Limb (tissue), 2 donors: ENCODE measurements at regions not wholly inside any gene's neighbourhood (a gene's known extent, or its start where the extent isn't known, plus 50 kb on each side); places are given as distances from the start of the nearest gene placed in this dataset.

Experiments used
- DNase-seq, 2 donors: peaks; one replicate each; pipeline ENCODE4 v3.0.0-alpha.2; 2016; ENCODE audit errors: extremely low spot score in 2 of 2

- DNase-seq: peak in 1 of 2 donors; percentile 41
Observed at GRCh38 chr12:84741692-84742091, 170.9 kb downstream of the SLC6A15 start.

- no peak for DNase-seq
Observed at GRCh38 chr12:84741031-84741430, 171.6 kb downstream of the SLC6A15 start.

GRCh38 chr12:84740602-84741001 is 172.0 kb downstream of the SLC6A15 start:
- DNase-seq: no peak

GRCh38 chr12:84738481-84738972 is 174.1 kb downstream of the SLC6A15 start:
- no peak for DNase-seq

- no peak for DNase-seq
Observed at GRCh38 chr12:84732828-84733340, 179.7 kb downstream of the SLC6A15 start.

GRCh38 chr12:84730561-84731162 is 181.9 kb downstream of the SLC6A15 start:
- DNase-seq: no peak

GRCh38 chr12:84727961-84728360 is 184.6 kb downstream of the SLC6A15 start:
- DNase-seq: no peak

- no peak for DNase-seq
Observed at GRCh38 chr12:84726780-84727179, 185.8 kb downstream of the SLC6A15 start.

- no peak for DNase-seq
Observed at GRCh38 chr12:84723988-84724387, 188.6 kb downstream of the SLC6A15 start.

GRCh38 chr12:84719997-84720396 is 192.6 kb downstream of the SLC6A15 start:
- DNase-seq: no peak

- DNase-seq: no peak
Observed at GRCh38 chr12:84718906-84719305, 193.7 kb downstream of the SLC6A15 start.

GRCh38 chr12:84712747-84713146 is 199.9 kb downstream of the SLC6A15 start:
- no peak for DNase-seq

GRCh38 chr12:84706374-84706773 is 206.2 kb downstream of the SLC6A15 start:
- no peak for DNase-seq

GRCh38 chr12:84704856-84705255 is 207.7 kb downstream of the SLC6A15 start:
- no peak for DNase-seq

GRCh38 chr12:84702001-84702400 is 210.6 kb downstream of the SLC6A15 start:
- DNase-seq: no peak

GRCh38 chr12:84701041-84701440 is 211.6 kb downstream of the SLC6A15 start:
- DNase-seq: no peak

- DNase-seq: no peak
Observed at GRCh38 chr12:84698576-84699333, 213.8 kb downstream of the SLC6A15 start.

GRCh38 chr12:84696908-84697540 is 215.6 kb downstream of the SLC6A15 start:
- no peak for DNase-seq

GRCh38 chr12:84696281-84696680 is 216.3 kb downstream of the SLC6A15 start:
- DNase-seq: no peak

GRCh38 chr12:84694116-84694515 is 218.5 kb downstream of the SLC6A15 start:
- DNase-seq: no peak

- DNase-seq: no peak
Observed at GRCh38 chr12:84692071-84692470, 220.5 kb downstream of the SLC6A15 start.

- no peak for DNase-seq
Observed at GRCh38 chr12:84691266-84691665, 221.3 kb downstream of the SLC6A15 start.
